HG02885 (cell line): ENCODE measurements at regions not wholly inside any gene's neighbourhood (a gene's known extent, or its start where the extent isn't known, plus 50 kb on each side); places are given as distances from the start of the nearest gene placed in this dataset.

Experiments
- ATAC-seq: cut with Tn5 transposase; IDR thresholded peaks from one replicate; pipeline ENCODE4 v1.9.1; 2021; ENCODE audit warnings: mild to moderate bottlenecking; ENCODE audit not compliant: unreplicated experiment, poor library complexity

DNA sequence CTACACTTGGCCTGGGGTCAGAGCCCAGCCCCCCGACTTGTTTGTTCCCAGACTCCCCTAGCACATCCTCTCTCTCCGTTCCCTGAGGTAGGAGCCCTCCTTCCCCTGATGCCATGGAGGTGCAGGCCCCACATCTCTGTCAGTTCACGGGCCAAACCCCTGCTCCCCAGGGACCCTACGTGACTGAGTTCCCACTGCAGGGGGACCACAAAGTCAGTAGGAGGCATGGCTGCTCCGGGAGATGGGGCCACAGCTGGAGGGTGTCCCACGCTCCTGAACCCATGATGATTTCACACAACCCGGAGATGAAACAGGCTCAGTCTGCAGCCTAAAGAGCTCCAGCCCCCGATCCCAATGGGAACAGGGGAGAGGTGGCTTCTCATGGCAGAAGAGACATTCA lies 272.2 kb downstream of the NPHP4 start:
- no peak for ATAC-seq

DNA sequence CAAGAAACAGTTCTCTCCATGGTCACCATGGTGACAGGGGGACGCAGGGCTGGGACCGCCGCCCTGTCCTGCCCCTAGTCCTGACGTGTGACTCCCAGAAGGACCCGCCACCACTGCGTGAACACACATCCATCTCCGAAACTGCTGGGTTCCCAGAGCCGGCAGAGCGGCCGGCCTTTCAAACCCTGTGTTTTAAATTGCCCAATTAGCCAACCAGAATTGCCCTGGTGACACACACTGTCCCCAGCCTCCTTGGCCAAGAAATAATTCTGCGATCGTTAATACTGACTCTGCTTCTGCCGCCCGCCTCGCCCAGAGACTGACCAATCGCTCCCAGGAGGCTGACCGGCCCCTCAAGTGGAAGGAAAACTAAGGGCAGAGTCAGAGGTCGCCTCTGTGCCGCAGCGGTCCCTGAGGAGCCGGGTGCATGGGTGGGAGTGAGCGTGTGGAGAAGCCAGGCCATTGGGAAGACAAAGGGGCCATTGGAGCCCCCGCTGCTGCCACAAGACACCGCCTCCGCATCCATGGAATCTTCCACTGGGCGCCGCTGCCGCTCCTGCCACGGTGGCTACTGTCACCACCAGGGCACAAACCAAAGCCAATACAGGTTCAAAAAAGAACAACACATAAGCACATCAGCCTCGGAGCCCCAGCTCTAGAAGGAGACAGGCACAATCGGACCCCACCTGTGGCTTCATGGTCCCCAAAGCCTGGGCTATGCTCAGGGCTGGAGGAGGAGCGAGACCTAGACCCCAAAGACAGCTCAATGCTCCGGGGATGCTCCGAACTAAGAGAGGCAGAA lies 273.2 kb downstream of the NPHP4 start:
- no peak for ATAC-seq

DNA sequence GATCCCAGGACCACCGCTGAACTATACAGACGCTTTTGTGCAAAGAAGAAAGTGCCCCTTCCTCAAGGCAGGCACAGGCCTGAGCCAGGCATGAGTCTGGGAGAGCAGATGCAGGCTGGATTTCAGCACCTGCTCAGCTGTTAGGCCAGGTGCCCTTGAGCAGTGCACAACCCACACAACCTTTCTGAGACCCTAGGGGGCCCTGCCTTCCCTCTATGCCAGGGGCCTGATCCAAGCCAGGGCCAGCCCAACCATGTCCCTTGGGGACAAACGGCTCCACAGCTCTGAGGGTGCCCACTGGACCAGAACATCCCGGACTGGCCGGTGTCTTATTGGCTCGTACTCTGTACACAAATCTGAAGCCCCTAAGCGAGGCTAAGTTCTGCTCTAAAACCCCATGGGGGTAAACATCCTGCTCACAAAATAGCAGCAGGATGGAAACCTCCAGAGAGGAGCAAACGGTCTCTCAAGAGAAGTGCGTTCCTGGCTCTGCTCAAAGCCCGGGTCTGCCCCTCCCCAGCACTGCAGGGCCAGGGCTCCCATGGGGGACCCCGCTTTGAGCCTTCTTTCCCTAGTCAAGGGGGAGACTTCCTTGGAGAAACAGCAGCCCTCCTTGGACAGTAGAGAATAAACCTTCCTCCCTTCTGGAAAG lies 275.1 kb downstream of the NPHP4 start:
- no peak for ATAC-seq

GRCh38 chr1:5716126-5716525 lies 276.1 kb downstream of the NPHP4 start:
- ATAC-seq = no peak

- ATAC-seq = no peak
These were observed 278.9 kb downstream of the NPHP4 start for GRCh38 chr1:5713101-5714010.

DNA sequence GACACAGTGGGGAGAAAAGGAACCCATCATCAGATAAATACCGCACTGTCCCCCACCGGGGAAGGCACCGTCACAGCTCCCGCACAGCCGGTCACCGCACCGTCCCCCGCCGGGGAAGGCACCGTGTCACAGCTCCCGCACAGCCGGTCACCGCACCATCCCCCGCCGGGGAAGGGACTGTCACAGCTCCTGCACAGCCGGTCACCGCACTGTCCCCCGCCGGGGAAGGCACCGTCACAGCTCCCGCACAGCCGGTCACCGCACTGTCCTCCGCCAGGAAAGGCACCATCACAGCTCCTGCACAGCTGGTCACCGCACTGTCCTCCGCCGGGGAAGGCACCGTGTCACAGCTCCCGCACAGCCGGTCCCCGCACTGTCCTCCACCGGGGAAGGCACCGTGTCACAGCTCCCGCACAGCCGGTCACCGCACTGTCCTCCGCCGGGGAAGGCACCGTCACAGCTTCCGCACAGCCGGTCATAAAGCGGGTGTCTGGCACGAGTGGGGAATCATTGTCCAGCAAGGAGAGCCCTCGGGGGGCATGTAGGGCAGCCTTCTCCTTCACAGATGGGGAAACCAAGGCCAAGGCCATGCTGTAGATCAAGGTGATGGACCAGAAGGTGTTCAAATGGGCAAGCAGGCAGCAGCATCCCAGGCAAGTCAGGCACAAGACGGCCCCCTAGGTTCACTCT lies 280.1 kb downstream of the NPHP4 start:
- ATAC-seq = no peak

GRCh38 chr1:5711079-5711478 lies 281.1 kb downstream of the NPHP4 start:
- ATAC-seq = no peak

- no peak for ATAC-seq
These were observed 282.2 kb downstream of the NPHP4 start for GRCh38 chr1:5709976-5710375.

GRCh38 chr1:5709461-5709975 lies 282.7 kb downstream of the NPHP4 start:
- ATAC-seq = no peak

DNA sequence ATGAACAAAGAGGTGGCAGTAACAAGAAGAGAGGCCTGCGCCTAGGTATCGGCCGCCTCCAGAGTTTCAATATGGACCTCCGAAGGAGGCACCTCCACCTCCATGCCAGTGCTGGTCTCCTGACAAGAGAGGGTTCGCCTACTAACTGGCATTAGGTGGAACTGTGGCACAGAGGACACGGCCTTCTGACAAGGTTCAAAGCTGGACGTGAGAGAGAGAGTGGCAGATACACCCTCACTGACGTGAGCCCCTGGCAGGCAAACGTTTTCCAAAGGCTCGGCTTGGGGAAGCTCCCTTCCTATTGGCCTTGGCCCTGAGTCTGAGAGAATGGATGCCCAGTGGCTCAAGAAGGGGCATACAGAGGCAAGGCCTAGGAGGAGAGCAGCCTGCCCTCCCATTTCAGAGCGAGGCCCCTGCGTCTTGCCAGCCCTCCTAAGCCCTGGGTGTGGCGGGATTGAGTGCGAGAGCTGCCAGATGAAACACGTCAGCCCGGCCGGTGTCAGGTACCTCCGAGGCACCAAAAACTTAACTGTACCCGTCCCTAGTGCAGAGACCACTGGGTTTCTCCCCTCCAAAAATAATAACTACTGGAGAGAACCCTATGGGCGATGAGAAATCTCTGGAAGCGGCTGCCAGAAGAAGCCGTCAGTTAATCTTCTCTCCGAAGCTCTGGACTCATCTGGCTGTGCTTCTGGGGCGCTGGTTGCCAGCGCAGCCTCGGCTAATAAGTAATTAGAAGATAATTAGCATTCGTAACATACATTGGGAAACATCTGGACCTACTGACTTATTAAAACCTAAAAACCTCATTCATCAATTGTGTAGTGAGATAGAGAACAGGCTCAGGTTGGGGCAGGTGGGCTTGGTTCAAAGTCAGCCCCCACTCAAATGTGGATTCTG lies 283.6 kb downstream of the NPHP4 start:
- ATAC-seq = no peak

DNA sequence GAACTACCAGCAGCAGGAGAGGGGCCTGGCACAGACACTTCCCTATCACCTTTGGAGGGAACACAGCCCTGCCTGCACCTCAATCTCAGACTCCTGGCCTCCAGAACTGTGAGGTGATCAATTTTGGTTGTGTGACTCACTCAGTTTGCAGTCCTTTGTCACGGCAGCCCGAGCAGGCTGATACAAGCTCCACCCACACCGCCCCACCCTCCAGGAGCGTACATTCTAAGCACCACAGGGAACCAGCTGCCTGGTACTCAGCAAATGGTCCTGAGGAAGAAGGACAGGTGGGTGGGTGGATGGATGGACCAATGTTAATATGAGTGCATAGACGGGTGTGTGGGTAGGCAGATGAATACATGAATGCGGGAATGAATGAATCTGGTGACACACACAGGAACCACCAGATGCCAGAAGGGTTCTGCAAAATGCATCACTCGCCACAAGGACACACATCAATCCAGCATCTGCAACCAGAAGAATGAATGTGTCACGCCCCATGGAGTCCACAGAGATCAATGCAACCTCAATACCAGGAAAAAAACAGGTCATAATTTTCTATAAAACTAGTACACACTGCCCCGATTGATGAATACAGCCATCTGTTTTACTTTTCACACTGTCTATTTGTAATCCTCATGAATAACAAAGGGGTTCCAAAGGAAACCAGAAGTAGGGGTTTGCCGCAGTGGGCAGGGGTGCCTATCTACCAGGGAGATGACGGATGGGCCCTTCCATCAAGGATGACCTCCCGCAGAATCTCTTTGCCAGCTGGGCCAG lies 284.5 kb downstream of the NPHP4 start:
- ATAC-seq = no peak

DNA sequence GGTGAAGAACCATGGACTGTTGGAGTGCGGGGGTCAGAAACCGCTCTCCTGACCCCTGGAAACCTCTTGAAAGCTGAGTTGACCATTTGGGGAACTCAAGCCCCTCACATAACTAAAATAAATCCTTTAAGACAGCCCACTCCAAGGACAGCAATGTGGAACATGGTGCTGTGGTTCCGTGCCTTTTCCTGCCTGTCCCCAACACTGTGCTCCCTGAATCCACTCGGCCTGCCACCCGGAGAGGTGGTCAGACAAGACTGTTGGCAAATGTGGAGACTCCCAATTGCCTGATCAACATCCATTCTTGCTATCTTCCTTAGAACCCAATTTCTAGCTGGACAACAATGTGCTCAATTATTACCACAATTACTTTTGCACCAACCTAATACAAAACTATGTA lies 286.0 kb downstream of the NPHP4 start:
- ATAC-seq = no peak

- no peak for ATAC-seq
These were observed 286.5 kb downstream of the NPHP4 start for GRCh38 chr1:5705751-5706150.

GRCh38 chr1:5704561-5705514 lies 287.4 kb downstream of the NPHP4 start:
- no peak for ATAC-seq

- ATAC-seq = no peak
These were observed 290.6 kb downstream of the NPHP4 start for GRCh38 chr1:5701642-5702041.

GRCh38 chr1:5693568-5693967 lies 298.7 kb downstream of the NPHP4 start:
- no peak for ATAC-seq

GRCh38 chr1:5692664-5693063 lies 299.6 kb downstream of the NPHP4 start:
- no peak for ATAC-seq
